Mesenchymal stem cell (in vitro differentiated cells and primary cell): ENCODE measurements at regions not wholly inside any gene's neighbourhood (a gene's known extent, or its start where the extent isn't known, plus 50 kb on each side); places are given as distances from the start of the nearest gene placed in this dataset.

ENCODE experiments used
- DNase-seq: peaks from one replicate; pipeline ENCODE4 v3.0.0-alpha.2; 2013
- H2AFZ ChIP-seq: one replicate; pipeline ENCODE4 v1.6.1; 2013; ENCODE audit warnings: low read depth, mild to moderate bottlenecking, control low read depth, inconsistent platforms, low read length, moderate library complexity
- H2AK5ac ChIP-seq: 2 replicates; pipeline ENCODE4 v1.6.1; 2013; ENCODE audit warnings: low read length, moderate library complexity, mild to moderate bottlenecking, inconsistent platforms; ENCODE audit not compliant: severe bottlenecking
- H2BK120ac ChIP-seq: one replicate; pipeline ENCODE4 v1.6.1; 2013; ENCODE audit warnings: low read depth, mild to moderate bottlenecking, inconsistent platforms, low read length, moderate library complexity
- H2BK12ac ChIP-seq, 2 experiments: one replicate each; pipeline ENCODE4 v1.6.1; 2013; ENCODE audit warnings: inconsistent platforms in 2 of 2, low read length in 2 of 2, mild to moderate bottlenecking in 2 of 2, moderate library complexity in 2 of 2, control low read depth in 1 of 2
- H2BK15ac ChIP-seq: one replicate; pipeline ENCODE4 v1.6.1; 2013; ENCODE audit warnings: mild to moderate bottlenecking, low read depth, inconsistent platforms; ENCODE audit not compliant: poor library complexity, severe bottlenecking
- H2BK5ac ChIP-seq: 2 replicates; pipeline ENCODE4 v1.6.1; 2013; ENCODE audit warnings: low read depth, mild to moderate bottlenecking, low read length, control low read depth, inconsistent platforms; ENCODE audit not compliant: poor library complexity, severe bottlenecking
- H3K14ac ChIP-seq, 2 experiments: one replicate each; pipeline ENCODE4 v1.6.1; 2013; ENCODE audit warnings: inconsistent platforms in 2 of 2, low read length in 2 of 2, control low read depth in 1 of 2, mild to moderate bottlenecking in 1 of 2, moderate library complexity in 1 of 2
- H3K18ac ChIP-seq, 2 experiments: one replicate each; pipeline ENCODE4 v1.6.1; 2013; ENCODE audit warnings: inconsistent platforms in 2 of 2, low read length in 2 of 2, control low read depth in 1 of 2, low read depth in 1 of 2, mild to moderate bottlenecking in 1 of 2
- H3K23ac ChIP-seq, 2 experiments: one replicate each; pipeline ENCODE4 v1.6.1; 2013; ENCODE audit warnings: inconsistent platforms in 2 of 2, low read length in 2 of 2, mild to moderate bottlenecking in 2 of 2, moderate library complexity in 2 of 2, control low read depth in 1 of 2
- H3K27ac ChIP-seq: 2 replicates; pipeline ENCODE4 v1.5.1; 2013; ENCODE audit warnings: mild to moderate bottlenecking, moderate library complexity, low read length, control low read depth, inconsistent platforms; ENCODE audit not compliant: poor library complexity, severe bottlenecking
- H3K27me3 ChIP-seq, 2 experiments: 2 replicates each; pipeline versions ENCODE4 v1.6.1 to v1.7.0; 2013; ENCODE audit warnings: low read length in 2 of 2, mild to moderate bottlenecking in 2 of 2, moderate library complexity in 2 of 2, control low read depth in 1 of 2, inconsistent platforms in 1 of 2; ENCODE audit not compliant: control insufficient read depth in 1 of 2, insufficient read depth in 1 of 2
- H3K36me3 ChIP-seq, 2 experiments: 2 replicates each; pipeline versions ENCODE4 v1.6.1 to v1.7.0; 2013; ENCODE audit warnings: low read length in 2 of 2, control low read depth in 1 of 2, inconsistent platforms in 1 of 2, low read depth in 1 of 2, mild to moderate bottlenecking in 1 of 2; ENCODE audit not compliant: insufficient read depth in 2 of 2, control insufficient read depth in 1 of 2
- H3K4ac ChIP-seq, 2 experiments: one replicate each; pipeline ENCODE4 v1.6.1; 2013; ENCODE audit warnings: inconsistent platforms in 2 of 2, low read length in 2 of 2, mild to moderate bottlenecking in 2 of 2, moderate library complexity in 2 of 2, control low read depth in 1 of 2, low read depth in 1 of 2
- H3K4me1 ChIP-seq: 2 replicates; pipeline ENCODE4 v1.6.1; 2013; ENCODE audit warnings: low read depth, low read length, control low read depth; ENCODE audit not compliant: control insufficient read depth, insufficient read depth
- H3K4me2 ChIP-seq: 2 replicates; pipeline ENCODE4 v1.6.1; 2013; ENCODE audit warnings: low read length, mild to moderate bottlenecking, inconsistent platforms; ENCODE audit not compliant: poor library complexity, severe bottlenecking
- H3K4me3 ChIP-seq, 2 experiments: 2 replicates each; pipeline versions ENCODE4 v1.5.1 to v1.7.0; 2013; ENCODE audit warnings: low read length in 2 of 2, mild to moderate bottlenecking in 2 of 2, control low read depth in 1 of 2, low read depth in 1 of 2; ENCODE audit not compliant: insufficient read depth in 1 of 2
- H3K79me1 ChIP-seq: replicated peaks from 2 replicates; pipeline ENCODE4 v1.6.1; 2013; ENCODE audit warnings: mild to moderate bottlenecking, control low read depth, low read length, inconsistent platforms; ENCODE audit not compliant: poor library complexity, severe bottlenecking
- H3K9ac ChIP-seq: 2 replicates; pipeline ENCODE4 v1.7.0; 2013; ENCODE audit warnings: mild to moderate bottlenecking, low read length, moderate library complexity
- H3K9me3 ChIP-seq: 2 replicates; pipeline ENCODE4 v1.7.0; 2013; ENCODE audit warnings: mild to moderate bottlenecking, low read length; ENCODE audit not compliant: control insufficient read depth
- H4K8ac ChIP-seq: one replicate; pipeline ENCODE4 v1.6.1; 2013; ENCODE audit warnings: inconsistent platforms, mild to moderate bottlenecking, low read length, moderate library complexity
- H4K91ac ChIP-seq: one replicate; pipeline ENCODE4 v1.6.1; 2013; ENCODE audit warnings: mild to moderate bottlenecking, low read length, inconsistent platforms
- WGBS: methylation state at CpG from one replicate; pipeline ENCODE4 v1.1.7; 2013; ENCODE audit warnings: mixed read lengths; 5-methylcytosine and 5-hydroxymethylcytosine counted together

- Histone ChIP-seq H3K9me3 (peaks cover 5% of the 10 kb centered on the region), H2BK120ac (no peak overlapping the region), H3K14ac (no peak overlapping the region), H3K36me3 (no peaks in the 10 kb centered on the region), H2BK15ac (no peak overlapping the region), H4K91ac (no peak overlapping the region), H3K4me2 (no peak overlapping the region), H3K4me3 (no peak overlapping the region), H3K18ac (no peak overlapping the region), H3K79me1 (no peaks in the 10 kb centered on the region), H2AK5ac (no peak overlapping the region), H3K27me3 (no peaks in the 10 kb centered on the region), H3K9ac (no peak overlapping the region), H2BK5ac (no peak overlapping the region), H3K23ac (no peak overlapping the region), H3K4me1 (no peaks in the 10 kb centered on the region), H2AFZ (no peak overlapping the region), H3K27ac (no peak overlapping the region), H4K8ac (no peak overlapping the region), H3K4ac (no peak overlapping the region), H2BK12ac (no peak overlapping the region)
- DNase-seq: no peak
Observed at GRCh38 chr13:61692691-61693090, 277.0 kb upstream of the PCDH20 start.

GRCh38 chr13:61685682-61686012 lies 270.0 kb upstream of the PCDH20 start:
- no peak overlapping the region for H2AK5ac ChIP-seq
- 48% methylated on average over 2 of the region's 2 CpGs for WGBS
- H2BK5ac ChIP-seq: no peak overlapping the region
- H3K79me1 ChIP-seq: no peaks in the 10 kb centered on the region
- no peak overlapping the region for H3K4me3 ChIP-seq
- no peaks in the 10 kb centered on the region for H3K4me1 ChIP-seq
- no peak overlapping the region for H2BK120ac ChIP-seq
- no peak overlapping the region for H3K4ac ChIP-seq
- H3K14ac ChIP-seq: no peak overlapping the region
- H2BK12ac ChIP-seq: no peak overlapping the region
- no peak for DNase-seq
- no peaks in the 10 kb centered on the region for H3K36me3 ChIP-seq
- no peak overlapping the region for H3K4me2 ChIP-seq
- H2AFZ ChIP-seq: no peak overlapping the region
- no peak overlapping the region for H4K8ac ChIP-seq
- H2BK15ac ChIP-seq: no peak overlapping the region
- H3K27me3 ChIP-seq: no peaks in the 10 kb centered on the region
- no peak overlapping the region for H4K91ac ChIP-seq
- H3K23ac ChIP-seq: no peak overlapping the region
- H3K9me3 ChIP-seq: peaks cover 8% of the 10 kb centered on the region
- no peak overlapping the region for H3K18ac ChIP-seq
- no peak overlapping the region for H3K27ac ChIP-seq
- no peak overlapping the region for H3K9ac ChIP-seq

- Histone ChIP-seq H2BK120ac (no peak overlapping the region), H2BK15ac (no peak overlapping the region), H2BK12ac (no peak overlapping the region), H2AFZ (no peak overlapping the region), H3K79me1 (no peaks in the 10 kb centered on the region), H3K9ac (no peak overlapping the region), H3K9me3 (peaks cover 8% of the 10 kb centered on the region), H4K8ac (no peak overlapping the region), H3K27me3 (no peaks in the 10 kb centered on the region), H3K27ac (no peak overlapping the region), H2BK5ac (no peak overlapping the region), H2AK5ac (no peak overlapping the region), H3K4ac (no peak overlapping the region), H3K18ac (no peak overlapping the region), H3K4me2 (no peak overlapping the region), H3K4me1 (no peaks in the 10 kb centered on the region), H4K91ac (no peak overlapping the region), H3K23ac (no peak overlapping the region), H3K4me3 (no peak overlapping the region), H3K14ac (no peak overlapping the region), H3K36me3 (no peaks in the 10 kb centered on the region)
- 75% methylated on average over 4 of the region's 4 CpGs for WGBS
- DNase-seq: no peak
Observed at GRCh38 chr13:61684976-61685681, 269.5 kb upstream of the PCDH20 start.

GRCh38 chr13:61672756-61673155 lies 257.1 kb upstream of the PCDH20 start:
- H2BK12ac ChIP-seq: no peak overlapping the region
- H3K4me2 ChIP-seq: no peak overlapping the region
- no peak overlapping the region for H2AFZ ChIP-seq
- no peaks in the 10 kb centered on the region for H3K4me1 ChIP-seq
- H3K27me3 ChIP-seq: no peaks in the 10 kb centered on the region
- H4K91ac ChIP-seq: no peak overlapping the region
- no peak overlapping the region for H3K27ac ChIP-seq
- H2BK15ac ChIP-seq: no peak overlapping the region
- no peaks in the 10 kb centered on the region for H3K9me3 ChIP-seq
- H3K4me3 ChIP-seq: no peak overlapping the region
- H2BK5ac ChIP-seq: no peak overlapping the region
- H4K8ac ChIP-seq: no peak overlapping the region
- no peak overlapping the region for H3K14ac ChIP-seq
- no peak overlapping the region for H3K23ac ChIP-seq
- WGBS: 100% methylated on average over 2 of the region's 4 CpGs
- H3K36me3 ChIP-seq: no peaks in the 10 kb centered on the region
- DNase-seq: no peak
- H3K9ac ChIP-seq: no peak overlapping the region
- H3K4ac ChIP-seq: no peak overlapping the region
- no peaks in the 10 kb centered on the region for H3K79me1 ChIP-seq
- H3K18ac ChIP-seq: no peak overlapping the region
- no peak overlapping the region for H2BK120ac ChIP-seq
- no peak overlapping the region for H2AK5ac ChIP-seq
